ENCODE measurements at regions not wholly inside any gene's neighbourhood (a gene's known extent, or its start where the extent isn't known, plus 50 kb on each side); places are given as distances from the start of the nearest gene placed in this dataset.

GRCh38 chr7:18128846-18129245, 101.2 kb upstream of the PRPS1L1 start:
- TF ChIP-seq CTCF (IDR thresholded peaks at IDR 0.05 in 4 of 5, conservative IDR thresholded peaks at IDR 0.05 in 1 of 5) (no peak), POLR2A (IDR thresholded peaks at IDR 0.05) (no peak)

Measured in gastrocnemius medialis (tissue), 4 donors.